Stimulated activated CD4-positive, alpha-beta T cell treated with anti-CD3 and anti-CD28 coated beads, TNF-alpha, amount 100 ng/mL, for 1 hour (primary cell): ENCODE measurements at regions not wholly inside any gene's neighbourhood (a gene's known extent, or its start where the extent isn't known, plus 50 kb on each side); places are given as distances from the start of the nearest gene placed in this dataset.

Source experiments
- DNase-seq, 3 donors: peaks; one replicate each; pipeline ENCODE4 v3.0.0-alpha.2; 2020; ENCODE audit warnings: low read depth in 3 of 3, low spot score in 1 of 3

- no peak for DNase-seq
Measured at GRCh38 chr5:61683148-61683547, 351.1 kb downstream of the ZSWIM6 start.

GRCh38 chr5:61683926-61684325 is 351.9 kb downstream of the ZSWIM6 start:
- DNase-seq: no peak

- DNase-seq: no peak
Measured at GRCh38 chr5:61686491-61687257, 354.6 kb downstream of the ZSWIM6 start.

- DNase-seq: no peak
Measured at GRCh38 chr5:61687371-61687770, 355.3 kb downstream of the ZSWIM6 start.

GRCh38 chr5:61689153-61689846 is 357.2 kb downstream of the ZSWIM6 start:
- DNase-seq: no peak

- no peak for DNase-seq
Measured at GRCh38 chr5:61697809-61698558, 365.9 kb downstream of the ZSWIM6 start.

- no peak for DNase-seq
Measured at GRCh38 chr5:61701877-61702602, 370.0 kb downstream of the ZSWIM6 start.

GRCh38 chr5:61702784-61703183 is 370.7 kb downstream of the ZSWIM6 start:
- DNase-seq: no peak

- DNase-seq: no peak
Measured at GRCh38 chr5:61704289-61704688, 372.2 kb downstream of the ZSWIM6 start.

GRCh38 chr5:61706751-61707150 is 374.7 kb downstream of the ZSWIM6 start:
- DNase-seq: no peak

- no peak for DNase-seq
Measured at GRCh38 chr5:61719124-61719523, 387.1 kb downstream of the ZSWIM6 start.

GRCh38 chr5:61720829-61721228 is 388.8 kb downstream of the ZSWIM6 start:
- no peak for DNase-seq

- DNase-seq: no peak
Measured at GRCh38 chr5:61724102-61724501, 392.0 kb downstream of the ZSWIM6 start.

GRCh38 chr5:61728287-61728686 is 396.2 kb downstream of the ZSWIM6 start:
- no peak for DNase-seq

GRCh38 chr5:61730866-61731265 is 398.8 kb downstream of the ZSWIM6 start:
- DNase-seq: no peak

GRCh38 chr5:61731267-61731945 is 399.3 kb downstream of the ZSWIM6 start:
- no peak for DNase-seq

- DNase-seq: no peak
Measured at GRCh38 chr5:61731946-61732314, 399.9 kb downstream of the ZSWIM6 start.

- no peak for DNase-seq
Measured at GRCh38 chr5:61732369-61732768, 400.3 kb downstream of the ZSWIM6 start.

- DNase-seq: no peak
Measured at GRCh38 chr5:61732796-61733195, 400.7 kb downstream of the ZSWIM6 start.

GRCh38 chr5:61734001-61734400 is 401.9 kb downstream of the ZSWIM6 start:
- no peak for DNase-seq

- no peak for DNase-seq
Measured at GRCh38 chr5:61734966-61735365, 402.9 kb downstream of the ZSWIM6 start.
